BLaER1 (cell line): ENCODE measurements at regions not wholly inside any gene's neighbourhood (a gene's known extent, or its start where the extent isn't known, plus 50 kb on each side); places are given as distances from the start of the nearest gene placed in this dataset.

Experiments
- H3K27ac ChIP-seq: shearing (Covaris generic); formaldehyde crosslinking; 2 replicates; pipeline ENCODE4 v1.8.1; 2022
- H3K27me3 ChIP-seq: shearing (Covaris generic); formaldehyde crosslinking; 2 replicates; pipeline ENCODE4 v1.8.1; 2022
- H3K36me3 ChIP-seq: shearing (Covaris generic); formaldehyde crosslinking; 2 replicates; pipeline ENCODE4 v1.8.1; 2022
- H3K4me1 ChIP-seq: shearing (Covaris generic); formaldehyde crosslinking; 2 replicates; pipeline ENCODE4 v1.8.1; 2022
- H3K4me2 ChIP-seq: shearing (Covaris generic); formaldehyde crosslinking; 2 replicates; pipeline ENCODE4 v1.8.1; 2022
- H3K4me3 ChIP-seq: shearing (Covaris generic); formaldehyde crosslinking; 2 replicates; pipeline ENCODE4 v1.8.1; 2022
- H3K9ac ChIP-seq: shearing (Covaris generic); formaldehyde crosslinking; 2 replicates; pipeline ENCODE4 v1.8.1; 2022
- H3K9me3 ChIP-seq: shearing (Covaris generic); formaldehyde crosslinking; 2 replicates; pipeline ENCODE4 v1.8.1; 2022
- H4K20me1 ChIP-seq: shearing (Covaris generic); formaldehyde crosslinking; 2 replicates; pipeline ENCODE4 v1.8.1; 2022
- Cebpa-rat ChIP-seq: shearing (Covaris generic); IDR thresholded peaks from 2 replicates; pipeline ENCODE4 v1.8.1; 2022

DNA sequence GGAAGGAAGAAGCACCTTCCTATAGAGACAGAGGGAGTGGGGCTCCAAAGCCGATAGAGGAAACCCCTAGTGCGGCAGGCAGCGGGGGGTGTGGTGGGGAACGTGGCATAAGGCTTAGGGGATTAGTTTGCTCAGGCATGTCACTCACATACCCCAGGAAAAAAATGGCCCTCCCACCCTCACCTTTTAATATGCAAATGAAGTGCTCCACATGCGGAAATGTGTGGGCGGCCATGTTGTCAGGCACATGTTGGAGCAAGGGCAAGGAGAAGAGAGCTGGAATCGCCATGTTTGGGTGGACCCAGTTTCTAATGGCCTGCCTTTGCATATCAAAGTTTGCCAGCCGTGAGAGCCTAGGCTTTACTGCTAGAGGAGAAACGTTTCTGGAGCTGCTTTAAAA lies 758.8 kb downstream of the NR2F1-AS1 start:
- Histone ChIP-seq H3K27ac (no peak overlapping the region), H3K4me2 (no peak overlapping the region), H3K36me3 (no peaks in the 10 kb centered on the region), H4K20me1 (no peaks in the 10 kb centered on the region), H3K4me1 (no peaks in the 10 kb centered on the region), H3K9me3 (0 out of 2 replicates have a peak, but pooled peaks cover 5% of the 10 kb centered on the region), H3K9ac (no peak overlapping the region), H3K4me3 (no peak overlapping the region), H3K27me3 (no peaks in the 10 kb centered on the region)
- no peak for TF ChIP-seq Cebpa-rat

DNA sequence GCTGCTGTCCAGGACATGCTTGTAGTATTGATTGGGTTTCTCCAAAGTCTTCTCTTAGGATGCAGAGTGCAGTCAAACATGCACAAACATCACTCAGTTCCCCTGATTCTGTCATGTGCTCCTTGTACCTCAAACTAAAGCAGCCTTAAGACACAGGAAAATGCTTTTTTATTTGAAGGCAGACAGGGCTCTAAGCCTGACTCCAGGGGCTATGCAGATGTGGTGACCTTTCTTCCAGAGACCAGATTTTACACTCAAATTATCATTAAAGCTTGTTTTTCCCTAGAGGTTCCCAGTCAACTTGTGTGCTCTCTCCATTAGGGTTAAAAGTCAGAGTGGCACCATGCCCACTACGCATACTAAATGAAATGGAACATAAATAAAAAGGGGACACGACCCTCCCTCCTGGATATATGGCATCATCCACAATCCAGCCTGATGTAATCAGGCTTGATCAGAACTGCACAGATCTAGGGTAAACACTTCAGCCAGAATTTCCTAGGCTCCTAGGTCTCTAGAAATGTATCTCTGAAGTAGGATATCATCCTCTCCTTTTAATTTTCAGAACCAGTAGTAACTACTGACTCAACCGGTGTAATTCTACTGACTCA lies 771.1 kb downstream of the NR2F1-AS1 start:
- Histone ChIP-seq H3K9ac (no peak overlapping the region), H3K4me2 (no peak overlapping the region), H4K20me1 (no peaks in the 10 kb centered on the region), H3K27me3 (no peaks in the 10 kb centered on the region), H3K4me3 (no peak overlapping the region), H3K4me1 (no peaks in the 10 kb centered on the region), H3K9me3 (no peaks in the 10 kb centered on the region), H3K36me3 (no peaks in the 10 kb centered on the region), H3K27ac (no peak overlapping the region)
- no peak for TF ChIP-seq Cebpa-rat

DNA sequence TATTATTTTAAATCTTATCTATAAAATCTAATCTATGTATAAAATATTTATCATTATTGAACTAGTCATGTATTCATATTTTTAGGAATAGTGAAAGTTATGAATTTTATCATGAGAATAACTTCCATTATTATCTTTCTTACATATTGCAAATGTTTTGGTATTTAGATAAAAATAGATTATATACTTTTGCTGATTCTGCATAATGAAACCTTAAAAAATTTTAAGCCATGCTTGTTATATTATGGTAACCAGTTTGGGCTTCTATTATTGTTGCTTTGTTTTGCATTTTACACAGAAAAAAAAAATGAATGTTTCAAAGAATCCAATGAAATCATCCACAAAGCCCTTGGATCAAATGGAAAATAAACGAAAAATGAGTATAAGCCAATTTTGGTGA lies 772.5 kb downstream of the NR2F1-AS1 start:
- Histone ChIP-seq H3K27ac (no peak overlapping the region), H3K4me3 (no peak overlapping the region), H3K36me3 (no peaks in the 10 kb centered on the region), H3K4me1 (no peaks in the 10 kb centered on the region), H3K4me2 (no peak overlapping the region), H3K9ac (no peak overlapping the region), H3K27me3 (no peaks in the 10 kb centered on the region), H4K20me1 (no peaks in the 10 kb centered on the region), H3K9me3 (no peaks in the 10 kb centered on the region)
- no peak for TF ChIP-seq Cebpa-rat

DNA sequence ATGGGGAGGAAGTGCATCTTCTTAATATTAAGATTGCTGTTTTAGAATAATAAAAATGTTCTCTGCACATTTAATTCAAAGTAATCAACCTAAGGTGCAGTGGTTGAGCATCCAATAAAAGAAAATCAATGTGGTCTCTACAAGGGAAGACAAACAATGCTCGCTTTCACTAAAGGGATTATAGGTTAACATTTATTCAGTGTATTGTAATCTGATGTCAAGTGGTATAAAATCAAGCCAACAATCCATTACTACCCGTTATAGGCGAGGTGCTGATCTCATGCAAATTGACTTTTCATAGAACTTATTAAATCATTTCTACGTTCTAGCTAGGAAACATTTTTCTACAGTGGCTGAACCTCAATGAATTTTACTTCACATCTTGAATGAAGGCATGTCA lies 773.9 kb downstream of the NR2F1-AS1 start:
- no peaks in the 10 kb centered on the region for H4K20me1 ChIP-seq
- H3K27ac ChIP-seq, result no peak overlapping the region
- no peak for TF ChIP-seq Cebpa-rat
- H3K9me3 ChIP-seq, result no peaks in the 10 kb centered on the region
- no peaks in the 10 kb centered on the region for H3K27me3 ChIP-seq
- H3K4me3 ChIP-seq, result no peak overlapping the region
- H3K9ac ChIP-seq, result no peak overlapping the region
- no peak overlapping the region for H3K4me2 ChIP-seq
- no peaks in the 10 kb centered on the region for H3K36me3 ChIP-seq
- H3K4me1 ChIP-seq, result no peaks in the 10 kb centered on the region

DNA sequence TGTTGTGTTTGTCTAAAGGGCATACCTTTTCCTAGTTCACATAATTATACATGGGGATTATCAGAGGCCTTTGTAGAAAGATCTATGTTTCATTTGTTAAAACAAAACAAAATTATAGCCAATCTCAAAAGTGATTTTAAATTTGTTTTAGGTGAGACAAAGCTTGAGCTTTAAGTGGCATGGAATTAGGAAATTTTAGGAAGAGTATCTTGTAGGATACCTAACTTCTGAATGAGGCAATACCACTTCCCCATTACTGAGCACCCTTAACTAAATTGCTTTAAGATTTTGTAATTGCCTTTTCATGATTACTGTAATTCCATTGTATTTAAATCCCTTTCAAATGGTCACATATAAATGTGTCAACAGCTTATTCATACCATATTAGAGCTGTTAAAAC lies 775.6 kb downstream of the NR2F1-AS1 start:
- Histone ChIP-seq H3K9ac (no peak overlapping the region), H3K4me2 (no peak overlapping the region), H3K27ac (no peak overlapping the region), H3K9me3 (no peaks in the 10 kb centered on the region), H3K36me3 (no peaks in the 10 kb centered on the region), H3K4me1 (no peaks in the 10 kb centered on the region), H3K4me3 (no peak overlapping the region), H4K20me1 (no peaks in the 10 kb centered on the region), H3K27me3 (no peaks in the 10 kb centered on the region)
- TF ChIP-seq Cebpa-rat, result no peak

DNA sequence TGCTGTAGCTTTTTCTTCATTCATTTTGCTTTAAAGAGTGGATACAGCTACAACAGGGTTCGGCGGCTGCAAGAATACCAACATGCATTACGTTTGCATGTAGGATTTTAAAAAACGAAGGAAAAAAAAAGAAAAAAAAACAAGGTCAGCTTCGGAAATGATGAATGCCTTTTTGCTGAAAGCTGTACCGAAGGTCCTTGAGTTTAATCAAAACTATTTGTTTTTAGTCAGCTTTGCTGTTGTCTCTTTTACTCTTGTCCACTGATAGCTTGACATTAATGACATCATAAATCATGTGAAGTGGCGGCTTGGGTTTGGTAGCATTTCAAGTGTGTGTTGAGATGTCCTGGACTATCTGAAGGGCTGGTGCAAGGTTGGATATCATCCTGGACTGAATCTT lies 779.1 kb downstream of the NR2F1-AS1 start:
- Histone ChIP-seq H3K27me3 (no peaks in the 10 kb centered on the region), H3K36me3 (no peaks in the 10 kb centered on the region), H3K9me3 (no peaks in the 10 kb centered on the region), H3K4me2 (no peak overlapping the region), H4K20me1 (no peaks in the 10 kb centered on the region), H3K4me3 (no peak overlapping the region), H3K4me1 (no peaks in the 10 kb centered on the region), H3K27ac (no peak overlapping the region), H3K9ac (no peak overlapping the region)
- no peak for TF ChIP-seq Cebpa-rat

DNA sequence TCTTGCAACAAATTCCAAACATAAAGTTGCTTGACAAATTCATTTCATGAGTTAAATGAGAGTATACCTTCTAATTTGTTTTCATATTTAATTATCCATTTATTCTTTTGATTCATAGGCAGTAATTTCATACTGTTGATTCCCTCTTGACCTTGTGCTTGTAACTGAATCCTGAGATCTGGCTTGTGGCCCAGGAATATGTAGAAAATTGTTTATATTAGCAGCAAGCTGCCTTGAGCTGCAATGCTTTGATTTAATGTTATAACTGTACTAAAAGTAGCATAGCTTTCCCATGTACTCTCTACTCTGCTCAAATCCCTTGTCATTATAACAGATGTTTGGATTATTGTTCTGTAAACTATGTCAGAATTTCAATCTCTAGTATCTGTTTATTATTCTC lies 780.7 kb downstream of the NR2F1-AS1 start:
- H3K9ac ChIP-seq, result no peak overlapping the region
- no peaks in the 10 kb centered on the region for H3K4me1 ChIP-seq
- H4K20me1 ChIP-seq, result no peaks in the 10 kb centered on the region
- peaks cover 12% of the 10 kb centered on the region for H3K9me3 ChIP-seq
- H3K27ac ChIP-seq, result no peak overlapping the region
- TF ChIP-seq Cebpa-rat, result no peak
- no peaks in the 10 kb centered on the region for H3K36me3 ChIP-seq
- no peaks in the 10 kb centered on the region for H3K27me3 ChIP-seq
- H3K4me2 ChIP-seq, result no peak overlapping the region
- H3K4me3 ChIP-seq, result no peak overlapping the region

DNA sequence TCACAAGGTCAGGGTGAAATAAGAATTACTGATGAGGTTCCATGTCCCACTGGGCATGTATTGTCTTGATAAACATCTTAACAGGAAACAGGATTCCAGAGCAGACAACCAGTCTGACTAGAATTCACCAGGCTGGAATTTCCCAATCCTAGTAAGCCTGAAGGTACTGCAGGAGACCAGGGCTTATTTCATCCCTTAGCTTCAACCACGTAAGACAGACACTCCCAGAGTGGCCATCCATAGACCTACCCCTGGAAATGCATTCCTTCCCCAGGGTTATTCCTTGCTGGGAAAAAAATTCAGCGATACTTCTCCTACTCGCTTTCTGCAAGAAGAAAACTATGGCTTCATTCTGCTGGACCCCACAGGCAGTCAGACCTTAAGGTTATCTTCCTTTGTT lies 785.4 kb downstream of the NR2F1-AS1 start:
- Histone ChIP-seq H3K27ac (no peak overlapping the region), H4K20me1 (no peaks in the 10 kb centered on the region), H3K4me3 (no peak overlapping the region), H3K9ac (no peak overlapping the region), H3K27me3 (no peaks in the 10 kb centered on the region), H3K9me3 (peaks cover 15% of the 10 kb centered on the region), H3K4me2 (no peak overlapping the region), H3K36me3 (no peaks in the 10 kb centered on the region), H3K4me1 (no peaks in the 10 kb centered on the region)
- TF ChIP-seq Cebpa-rat, result no peak

DNA sequence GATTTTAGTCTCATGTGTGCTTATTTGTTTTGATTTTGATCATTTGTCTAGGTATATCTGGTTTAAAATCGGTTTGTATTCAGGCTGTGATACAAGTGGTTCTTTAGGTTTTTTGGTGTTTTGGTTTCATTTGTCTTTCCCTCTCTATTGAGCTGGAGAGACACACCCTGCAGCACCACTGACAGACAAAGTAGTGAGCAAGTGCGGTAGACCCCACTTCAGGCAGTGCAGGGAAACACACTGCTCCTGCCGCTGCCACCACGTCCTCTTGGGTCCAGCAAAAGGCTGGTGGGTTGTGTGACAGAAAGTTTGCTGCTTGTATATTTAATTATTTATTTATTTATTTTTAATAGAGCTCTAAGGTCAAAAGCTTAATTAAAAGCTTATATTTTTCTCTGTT lies 801.0 kb downstream of the NR2F1-AS1 start:
- Histone ChIP-seq H3K4me2 (no peak overlapping the region), H3K4me1 (no peaks in the 10 kb centered on the region), H4K20me1 (no peaks in the 10 kb centered on the region), H3K4me3 (no peak overlapping the region), H3K36me3 (no peaks in the 10 kb centered on the region), H3K27me3 (no peaks in the 10 kb centered on the region), H3K9me3 (no peaks in the 10 kb centered on the region), H3K9ac (no peak overlapping the region), H3K27ac (no peak overlapping the region)
- TF ChIP-seq Cebpa-rat, result no peak

DNA sequence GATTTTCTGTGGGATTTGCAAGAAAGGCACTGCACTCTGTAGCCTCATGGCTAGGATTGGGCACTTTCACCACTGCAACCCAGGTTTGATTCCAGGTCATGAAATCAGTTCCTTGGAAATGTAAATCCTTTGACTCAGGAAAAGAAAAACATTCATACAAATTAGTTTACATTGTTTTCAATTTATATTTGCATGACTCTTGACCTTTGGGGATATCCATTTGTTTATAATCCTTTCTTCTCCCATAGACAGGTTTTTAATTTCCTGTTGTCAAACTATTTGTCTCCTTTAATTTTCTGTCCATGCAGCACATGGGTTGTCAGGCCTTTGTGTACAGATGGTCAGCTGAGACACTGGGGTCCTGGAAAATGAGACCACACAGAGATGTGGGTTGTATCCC lies 801.5 kb downstream of the NR2F1-AS1 start:
- H3K27ac ChIP-seq, result no peak overlapping the region
- H4K20me1 ChIP-seq, result no peaks in the 10 kb centered on the region
- TF ChIP-seq Cebpa-rat, result no peak
- no peak overlapping the region for H3K4me3 ChIP-seq
- H3K4me1 ChIP-seq, result no peaks in the 10 kb centered on the region
- H3K27me3 ChIP-seq, result no peaks in the 10 kb centered on the region
- H3K4me2 ChIP-seq, result no peak overlapping the region
- H3K36me3 ChIP-seq, result no peaks in the 10 kb centered on the region
- no peak overlapping the region for H3K9ac ChIP-seq
- no peaks in the 10 kb centered on the region for H3K9me3 ChIP-seq

DNA sequence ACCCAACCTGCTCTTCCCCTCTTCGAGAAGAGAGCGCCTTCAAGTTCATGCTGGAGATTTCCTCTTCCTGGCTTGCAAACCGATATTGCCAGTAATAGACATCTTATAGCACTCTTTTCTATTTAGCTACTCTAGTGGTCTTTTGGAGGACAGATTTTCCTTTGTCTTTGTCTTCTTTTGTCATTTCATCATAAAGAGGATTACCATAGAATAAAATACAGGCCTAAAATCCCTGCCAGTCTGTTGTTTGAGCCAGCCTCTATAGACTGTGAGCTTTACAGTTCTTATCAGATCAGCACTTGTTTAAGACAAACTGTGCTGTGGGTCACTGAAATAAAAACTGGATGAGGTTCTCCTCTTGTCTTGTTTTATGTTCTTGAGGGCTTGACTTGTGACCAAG lies 802.8 kb downstream of the NR2F1-AS1 start:
- Histone ChIP-seq H3K27ac (no peak overlapping the region), H3K36me3 (no peaks in the 10 kb centered on the region), H3K4me1 (no peaks in the 10 kb centered on the region), H4K20me1 (no peaks in the 10 kb centered on the region), H3K9ac (no peak overlapping the region), H3K4me3 (no peak overlapping the region), H3K27me3 (no peaks in the 10 kb centered on the region), H3K9me3 (no peaks in the 10 kb centered on the region), H3K4me2 (no peak overlapping the region)
- TF ChIP-seq Cebpa-rat, result no peak
